GM21723 (cell line): ENCODE measurements at regions not wholly inside any gene's neighbourhood (a gene's known extent, or its start where the extent isn't known, plus 50 kb on each side); places are given as distances from the start of the nearest gene placed in this dataset.
"Not testable (repeated sequence)": the region's sequence is repeated elsewhere in the genome, so short reads cannot be mapped to it uniquely, and the experiment has no call there.

ENCODE experiments used
- ATAC-seq: cut with Tn5 transposase; IDR thresholded peaks from one replicate; pipeline ENCODE4 v1.9.1; 2021; ENCODE audit warnings: mild to moderate bottlenecking, moderate library complexity; ENCODE audit not compliant: unreplicated experiment

DNA sequence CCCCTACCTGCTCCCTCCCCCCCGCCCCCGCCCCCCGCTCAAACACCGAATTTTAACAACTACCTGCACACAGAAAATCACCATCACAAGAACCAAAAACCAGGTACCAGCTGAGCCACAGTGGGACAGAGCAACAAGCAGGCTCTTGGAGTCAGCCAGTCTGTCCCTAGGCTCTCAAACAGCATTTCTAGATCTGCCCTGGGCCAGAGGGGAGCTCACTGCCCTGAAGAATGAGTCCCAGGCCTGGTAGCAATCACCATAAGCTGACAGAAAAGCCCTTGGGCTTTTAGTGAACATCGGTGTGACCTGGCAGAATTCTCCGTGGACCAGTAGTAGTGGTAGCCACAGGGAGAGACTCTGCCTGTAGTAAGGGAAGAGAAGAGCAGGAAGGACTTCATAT lies 58.3 kb downstream of the C11orf87 start:
- ATAC-seq: no peak

DNA sequence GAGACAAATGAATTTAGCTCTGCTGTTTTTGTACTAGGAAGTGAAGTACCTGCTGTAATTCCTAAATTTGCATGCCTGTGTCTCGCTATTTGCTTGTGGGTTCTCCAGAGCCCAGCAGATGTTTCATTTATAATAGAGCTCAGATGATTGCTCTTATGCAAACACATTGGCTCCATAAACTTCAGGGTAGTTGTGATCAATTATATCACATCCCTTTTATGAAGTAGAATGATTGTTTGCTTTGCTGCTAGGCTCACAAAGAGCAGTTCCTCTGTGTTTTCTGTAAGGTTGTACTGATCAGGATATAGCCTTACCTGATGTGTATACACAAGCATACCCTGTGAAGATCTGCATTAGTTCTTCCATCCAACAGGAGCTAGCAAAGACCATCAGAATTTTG lies 64.1 kb downstream of the C11orf87 start:
- no peak for ATAC-seq

DNA sequence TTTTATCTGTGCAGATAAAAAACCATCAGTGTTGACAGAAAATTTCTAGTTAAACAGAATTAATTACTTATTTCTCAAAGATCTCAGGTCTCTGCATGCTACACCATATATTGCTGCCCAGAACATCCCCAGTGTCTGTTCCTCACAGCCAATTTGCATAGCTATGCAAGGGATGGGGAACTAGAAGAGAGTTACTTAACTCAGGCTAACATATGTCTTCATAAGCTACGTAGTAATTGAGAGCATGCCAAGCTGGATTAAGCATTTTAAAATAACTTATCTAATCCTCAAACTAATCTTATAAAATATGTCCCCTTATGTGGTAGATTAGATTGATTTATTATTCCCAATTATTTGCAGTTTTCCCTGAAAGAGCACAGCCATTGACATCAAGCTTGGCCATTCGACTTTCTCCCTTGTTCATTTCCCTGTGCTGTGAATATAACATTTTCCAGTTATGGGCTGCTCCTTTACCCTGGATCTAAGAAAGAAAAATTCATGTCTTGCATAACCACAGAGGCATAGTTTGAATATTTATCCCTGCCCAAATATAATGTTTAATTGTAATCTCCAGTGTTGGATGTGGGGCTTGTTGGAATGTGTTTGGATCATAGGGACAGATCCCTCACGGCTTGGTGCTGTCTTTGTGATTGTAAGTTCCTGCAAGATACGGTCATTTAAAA lies 69.1 kb downstream of the C11orf87 start:
- ATAC-seq: no peak

DNA sequence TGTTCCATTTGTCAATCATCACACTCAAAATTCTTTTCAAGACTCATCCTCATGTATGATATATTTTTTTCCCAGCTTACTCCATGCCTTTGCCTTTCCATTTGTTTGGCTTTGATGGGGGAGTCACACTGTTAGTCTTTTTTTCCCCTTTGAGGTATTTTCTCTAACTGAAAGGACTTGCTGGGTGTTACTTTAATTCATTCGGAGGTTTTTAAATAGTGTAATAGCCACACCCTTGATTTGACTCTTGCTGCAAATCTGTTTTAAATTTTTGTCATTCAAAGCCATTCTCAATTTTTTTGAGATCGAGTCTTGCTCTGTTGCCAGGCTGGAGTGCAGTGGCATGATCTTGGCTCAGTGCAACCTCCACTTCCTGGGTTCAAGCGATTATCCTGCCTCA lies 84.1 kb downstream of the C11orf87 start:
- ATAC-seq: no peak

DNA sequence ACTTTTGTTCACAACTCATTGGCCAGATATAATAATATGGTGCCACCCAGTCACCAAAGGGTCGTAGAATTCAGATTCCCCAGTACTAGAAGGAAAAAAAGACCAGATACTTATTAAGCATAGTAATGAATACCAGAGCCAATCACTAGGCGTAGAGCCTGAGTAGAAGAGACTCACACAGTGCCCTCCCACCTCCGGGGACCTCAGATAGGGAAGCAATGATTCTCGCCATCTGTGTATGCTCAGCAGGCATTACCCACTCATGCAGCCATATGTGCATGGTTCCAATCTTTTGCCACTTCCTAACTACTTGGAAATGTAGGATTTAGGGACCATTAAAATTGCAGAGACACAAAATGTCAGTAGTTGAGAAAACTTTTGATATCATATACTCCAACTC lies 85.3 kb downstream of the C11orf87 start:
- ATAC-seq: no peak

DNA sequence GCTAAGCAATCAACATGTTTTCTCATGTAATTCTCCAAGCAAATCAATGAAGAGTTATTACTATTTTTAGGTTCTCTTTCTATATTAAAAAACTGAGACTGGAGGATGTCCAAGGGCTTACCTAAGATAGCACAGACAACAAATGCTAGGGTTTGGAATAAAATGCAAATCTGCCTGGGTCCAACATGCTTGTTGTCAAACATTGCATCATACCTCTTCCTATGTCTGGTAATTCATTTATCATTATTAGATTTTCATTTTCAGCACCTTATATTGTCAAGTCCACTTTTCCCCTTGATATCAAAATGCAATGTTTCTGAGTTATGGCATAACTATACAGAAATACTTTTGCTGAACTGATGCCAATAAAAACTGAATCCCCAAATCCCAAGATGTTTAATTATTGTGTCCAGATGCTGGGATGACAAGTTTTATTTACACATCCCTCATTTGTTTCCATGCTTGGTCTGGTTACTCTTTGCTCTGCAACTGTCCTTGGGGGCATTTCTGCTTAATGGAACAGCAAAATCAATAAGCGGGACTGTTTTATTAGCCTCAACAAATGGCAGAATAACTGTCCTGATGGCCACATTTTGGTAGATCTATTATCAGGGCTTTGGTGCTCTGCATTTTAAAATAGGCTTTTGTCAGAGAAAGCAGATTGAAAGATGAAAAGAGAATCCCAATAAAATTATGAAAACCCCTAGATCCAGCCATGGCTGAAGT lies 86.0 kb downstream of the C11orf87 start:
- ATAC-seq: no peak

DNA sequence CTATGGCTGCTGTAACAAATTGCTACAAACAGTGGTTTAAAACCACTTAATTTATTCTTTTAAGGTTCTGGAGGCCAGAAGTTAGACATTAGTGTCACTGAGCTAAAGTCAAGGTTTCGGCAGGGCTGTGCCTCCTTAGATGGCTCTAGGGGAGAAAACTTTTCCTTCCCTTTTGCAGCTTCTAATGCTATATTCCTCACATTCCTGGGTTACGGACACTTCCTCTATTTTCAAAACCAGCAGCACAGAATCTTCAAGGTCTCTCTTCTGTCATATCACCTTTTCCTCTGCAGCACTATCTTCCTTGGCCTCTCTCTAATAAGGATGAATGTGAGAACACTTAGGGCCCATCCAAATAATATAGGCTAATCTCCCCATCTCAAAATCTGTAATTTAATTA lies 87.0 kb downstream of the C11orf87 start:
- no peak for ATAC-seq

DNA sequence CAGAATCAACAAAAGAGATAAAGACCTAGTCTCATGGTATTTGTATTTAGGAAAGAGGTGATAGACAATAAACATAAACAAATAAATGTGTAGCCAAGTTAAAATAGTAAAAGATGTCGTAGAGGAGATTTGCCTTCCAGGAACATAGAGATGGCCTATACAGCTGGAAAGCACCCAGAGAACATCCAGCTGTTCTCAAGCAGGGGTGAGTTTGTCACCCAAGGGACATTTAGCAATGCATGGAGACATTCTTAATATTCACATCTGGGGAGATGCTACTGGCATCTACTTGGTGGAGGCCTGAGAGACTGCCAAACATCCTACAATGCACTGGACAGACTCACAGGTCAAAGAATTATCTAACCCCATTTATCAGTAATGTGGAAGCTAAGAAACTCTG lies 88.3 kb downstream of the C11orf87 start:
- no peak for ATAC-seq

DNA sequence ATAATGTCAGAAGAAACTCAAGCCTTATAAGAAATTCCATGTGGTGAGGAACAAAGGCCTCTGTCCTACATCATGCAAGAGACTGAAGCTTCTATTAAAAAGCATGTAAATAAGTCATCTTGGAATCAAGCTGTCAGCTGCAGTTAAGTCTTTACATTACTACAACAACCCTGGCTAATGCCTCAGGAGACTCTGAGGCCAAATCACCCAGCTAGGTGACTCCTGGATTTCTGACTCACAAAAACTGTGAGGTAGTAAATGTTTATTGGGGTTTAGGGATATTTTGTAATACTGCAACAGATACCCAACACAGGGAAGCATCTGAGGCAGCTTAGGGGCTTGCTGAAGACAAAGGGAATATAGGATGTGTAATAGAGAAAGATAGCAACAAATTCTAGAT lies 89.6 kb downstream of the C11orf87 start:
- ATAC-seq: no peak

DNA sequence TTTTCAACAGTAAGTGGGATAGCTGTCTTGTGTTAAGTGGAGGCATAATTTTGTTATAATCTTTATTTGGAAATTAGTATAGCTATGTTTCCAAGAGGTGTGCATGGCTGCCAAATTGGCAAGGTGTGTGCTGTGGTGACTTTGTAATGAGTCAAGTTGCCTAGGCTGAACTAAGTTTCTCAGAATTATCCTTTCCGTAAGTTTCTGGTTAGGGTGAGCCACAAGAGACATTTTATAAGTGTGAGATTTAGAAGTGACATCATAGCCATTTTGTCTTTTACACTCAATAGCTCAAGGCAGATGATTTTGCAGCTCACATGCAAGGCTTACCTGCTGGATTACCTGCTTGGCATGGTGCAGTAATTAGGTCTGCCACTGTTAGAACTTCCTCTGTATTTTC lies 90.3 kb downstream of the C11orf87 start:
- no peak for ATAC-seq

DNA sequence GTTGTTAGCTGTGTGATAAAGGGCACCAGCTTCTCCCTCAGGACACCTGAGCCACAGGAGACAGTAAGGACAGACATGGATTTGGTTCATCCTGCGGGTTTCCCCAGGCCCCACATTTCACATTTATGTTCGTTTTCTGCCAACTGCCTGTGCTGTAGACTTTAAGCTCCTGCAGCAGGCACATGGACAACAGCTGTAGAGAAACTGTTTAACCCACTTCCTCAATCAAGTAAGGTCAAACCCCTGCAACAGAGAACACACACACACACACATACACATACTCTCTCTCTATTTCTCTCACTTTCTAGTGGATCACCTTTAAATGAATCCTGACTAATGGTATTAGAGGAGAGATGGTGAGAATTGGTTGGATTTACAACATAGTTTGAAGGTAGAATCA lies 90.7 kb downstream of the C11orf87 start:
- ATAC-seq: no peak

DNA sequence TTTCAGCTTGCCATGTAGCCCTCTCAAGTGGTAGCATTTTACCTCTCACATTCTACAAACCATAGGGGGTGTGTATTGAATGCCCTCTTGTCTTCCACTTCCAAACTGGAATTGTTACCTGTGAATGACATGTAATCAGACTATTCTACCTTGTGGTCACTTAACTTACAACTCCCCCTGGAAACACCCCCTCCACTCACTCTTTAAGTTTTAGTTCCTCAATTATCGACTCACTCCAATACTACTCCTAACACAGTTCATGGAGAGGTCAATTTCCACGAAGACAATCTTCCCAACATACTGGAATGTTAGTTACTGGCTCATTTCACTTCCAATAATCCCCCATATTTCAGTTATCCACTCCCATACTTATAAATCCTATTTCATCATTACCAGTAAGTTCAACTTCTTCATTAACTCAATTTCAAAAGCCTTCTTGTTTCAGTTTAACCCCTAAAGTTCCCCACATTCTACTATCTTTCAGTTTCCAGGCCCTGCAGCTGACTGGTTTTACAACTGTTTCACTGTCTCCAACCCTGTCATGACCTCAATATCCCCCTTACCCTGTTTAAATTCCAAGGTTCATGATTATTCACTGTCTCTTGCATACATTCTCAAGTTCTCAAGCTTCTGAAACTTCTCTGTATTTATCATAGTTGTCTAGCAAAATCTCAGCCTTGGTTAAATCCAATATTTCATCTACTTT lies 92.5 kb downstream of the C11orf87 start:
- no peak for ATAC-seq

DNA sequence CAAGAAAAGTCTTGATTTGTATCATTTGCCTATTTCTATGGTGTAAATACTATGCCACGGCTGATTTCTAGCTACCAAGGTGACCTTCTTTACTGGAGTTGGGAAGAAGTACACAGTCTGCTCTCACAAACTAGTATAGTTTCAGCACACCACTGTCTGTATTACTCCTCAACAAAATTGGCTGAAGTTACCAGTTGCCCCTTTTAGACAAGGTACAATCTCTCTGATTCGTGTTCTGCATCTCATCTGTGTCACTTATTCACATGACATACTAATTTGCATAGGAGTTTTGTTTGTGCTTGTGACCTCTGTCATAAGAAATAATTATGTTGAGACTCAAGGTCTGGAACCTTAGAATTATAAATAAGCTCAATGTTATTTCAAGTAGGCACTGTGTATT lies 97.3 kb downstream of the C11orf87 start:
- no peak for ATAC-seq

DNA sequence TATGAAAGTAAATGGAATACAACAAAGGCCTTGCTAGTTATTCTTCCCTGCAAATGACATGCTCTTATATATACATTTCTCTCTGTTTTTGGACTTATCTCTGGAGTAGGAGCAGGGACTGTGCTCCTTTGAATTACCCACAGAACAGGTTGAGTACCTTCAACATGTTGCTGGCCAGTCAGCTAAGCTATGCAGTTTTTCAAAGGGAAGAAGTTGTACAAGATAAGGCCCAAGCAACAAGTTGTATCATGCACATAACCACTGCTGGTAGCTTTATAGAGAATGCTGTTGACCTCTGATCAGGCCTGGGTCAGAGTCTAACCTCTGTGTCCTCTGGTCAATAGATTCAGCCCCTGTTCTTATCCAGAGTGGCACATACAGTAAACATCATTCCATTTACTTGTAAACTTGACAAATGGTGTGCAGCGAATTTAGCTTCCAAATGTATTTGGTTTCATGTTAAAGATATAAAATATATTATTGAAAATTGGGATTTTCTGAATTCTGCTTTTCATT lies 99.6 kb downstream of the C11orf87 start:
- no peak for ATAC-seq

DNA sequence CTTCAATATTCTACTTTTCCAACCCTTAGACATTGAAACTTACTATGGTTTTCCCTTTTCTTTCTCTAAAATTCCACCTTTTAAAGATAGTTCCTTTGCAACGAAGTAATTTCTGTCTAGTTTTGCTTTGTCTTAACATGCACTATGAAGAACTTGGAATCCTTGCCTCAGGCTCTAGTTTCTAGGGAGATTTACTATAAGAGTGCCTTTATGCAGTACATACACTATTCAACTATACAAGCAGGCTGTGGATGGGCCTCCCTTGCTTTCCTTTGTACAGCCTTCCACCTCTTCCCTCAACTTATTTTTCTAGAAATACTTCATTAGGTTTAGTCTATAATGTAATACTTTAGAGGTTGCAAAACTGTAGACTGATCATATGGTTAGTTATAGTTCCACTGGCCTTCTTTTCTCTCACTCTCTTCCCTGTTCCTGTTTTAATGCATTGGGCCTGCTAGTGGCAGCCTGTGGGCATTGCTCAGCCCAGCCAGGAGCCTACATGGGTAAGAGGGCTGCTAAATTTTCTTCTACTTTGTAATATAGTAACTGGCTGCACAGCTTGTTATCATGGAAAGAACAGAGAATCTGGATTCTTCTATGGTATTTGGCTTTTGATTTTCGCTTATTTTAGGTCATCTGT lies 100.2 kb downstream of the C11orf87 start:
- no peak for ATAC-seq

DNA sequence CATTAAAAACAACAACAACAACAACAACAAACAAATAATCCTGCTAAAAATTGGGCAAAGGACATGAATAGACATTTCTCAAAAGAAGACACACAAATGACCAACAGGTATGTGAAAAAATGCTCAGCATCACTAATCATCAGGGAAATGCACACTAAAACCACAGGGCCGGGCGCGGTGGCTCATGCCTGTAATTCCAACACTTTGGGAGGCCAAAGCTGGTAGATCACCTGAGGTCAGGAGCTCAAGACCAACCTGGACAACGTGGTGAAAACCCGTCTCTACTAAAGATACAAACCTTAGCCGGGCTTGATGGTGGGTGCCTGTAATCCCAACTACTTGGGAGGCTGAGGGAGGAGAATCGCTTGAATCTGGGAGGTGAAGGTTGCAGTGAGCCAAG lies 103.6 kb downstream of the C11orf87 start:
- not testable (repeated sequence) for ATAC-seq

DNA sequence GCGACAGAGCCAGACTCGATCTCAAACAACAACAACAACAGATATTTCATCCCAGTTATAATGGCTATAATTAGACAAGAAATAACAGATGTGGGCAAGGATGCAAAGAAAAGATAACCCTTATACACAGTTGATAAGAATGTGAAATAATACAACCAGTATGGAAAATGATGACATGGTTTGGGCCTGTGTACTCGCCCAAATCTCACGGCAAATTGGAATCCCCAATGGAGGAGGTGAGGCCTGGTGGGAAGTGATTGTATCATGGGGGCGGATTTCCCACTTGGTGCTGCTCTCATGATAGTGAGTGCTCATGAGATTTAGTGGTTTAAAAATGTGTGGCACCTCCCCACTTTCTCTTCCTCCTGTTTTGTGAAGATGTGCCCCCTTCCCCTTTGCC lies 104.1 kb downstream of the C11orf87 start:
- no peak for ATAC-seq

DNA sequence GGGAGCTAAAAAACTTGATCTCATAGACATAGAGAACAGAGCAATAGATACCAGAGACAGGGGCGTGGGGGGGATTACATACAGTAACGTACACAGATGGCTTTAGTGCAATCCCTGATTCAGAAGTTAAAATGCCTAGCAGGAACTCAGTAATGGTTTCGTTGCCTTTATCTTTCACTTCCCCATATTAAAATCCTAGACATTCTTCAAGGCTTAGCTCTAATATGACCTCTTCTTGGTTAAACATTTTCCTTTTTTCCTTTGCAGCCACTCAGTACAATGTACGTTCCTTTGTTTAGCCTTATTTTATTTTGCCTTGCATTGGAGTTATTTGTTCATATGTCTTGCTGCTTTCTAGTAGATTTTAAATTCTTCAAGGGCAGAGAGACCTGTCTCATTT lies 104.9 kb downstream of the C11orf87 start:
- no peak for ATAC-seq

DNA sequence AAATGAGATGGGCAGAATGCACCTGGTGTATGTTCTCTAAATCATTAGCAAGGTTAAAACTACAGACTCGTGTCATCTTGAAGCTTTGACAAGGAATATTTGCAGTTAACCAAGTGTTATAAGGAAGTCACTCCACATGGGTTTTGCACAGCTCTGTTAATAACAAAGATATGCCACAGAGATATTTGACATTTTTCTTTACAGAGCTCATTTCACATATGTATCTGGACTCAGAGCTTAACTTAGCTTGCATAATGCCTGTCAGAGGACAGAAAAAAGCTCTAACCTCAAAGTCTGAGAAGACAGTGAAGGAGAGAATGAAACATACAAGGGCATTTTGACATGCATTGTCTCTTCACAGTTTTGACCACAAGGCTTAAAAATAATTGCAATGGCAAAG lies 105.5 kb downstream of the C11orf87 start:
- ATAC-seq: no peak

DNA sequence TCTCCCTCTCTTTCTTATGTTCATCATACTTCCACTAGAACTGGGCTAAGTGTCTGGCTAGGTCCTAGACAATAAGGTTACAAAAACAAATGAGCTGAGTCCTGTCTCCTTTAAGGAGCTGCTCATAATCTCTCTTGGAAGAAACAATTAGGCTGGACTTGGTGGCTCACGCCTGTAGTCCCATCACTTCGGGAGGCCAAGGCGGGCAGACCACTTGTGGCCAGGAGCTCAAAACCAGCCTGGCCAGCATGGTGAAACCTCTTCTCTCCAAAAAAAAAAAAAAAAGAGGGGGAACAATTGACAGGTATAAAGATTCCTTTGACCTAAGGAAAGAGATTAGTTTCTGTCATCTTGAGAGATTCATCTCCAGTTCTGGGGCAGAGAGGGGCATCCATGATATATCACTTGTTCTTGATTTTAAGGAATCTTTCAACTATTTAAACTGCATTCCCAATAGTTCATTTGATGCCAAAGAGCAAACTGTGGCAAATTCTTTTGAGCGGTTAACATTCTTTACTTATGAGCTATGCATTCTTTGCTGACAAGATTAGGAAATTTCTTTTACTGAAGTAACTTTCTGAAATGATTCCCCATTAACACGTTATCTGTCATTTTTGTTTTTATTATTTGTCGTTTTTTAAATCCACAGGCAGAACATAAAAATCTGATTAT lies 125.5 kb downstream of the C11orf87 start:
- ATAC-seq: no peak

DNA sequence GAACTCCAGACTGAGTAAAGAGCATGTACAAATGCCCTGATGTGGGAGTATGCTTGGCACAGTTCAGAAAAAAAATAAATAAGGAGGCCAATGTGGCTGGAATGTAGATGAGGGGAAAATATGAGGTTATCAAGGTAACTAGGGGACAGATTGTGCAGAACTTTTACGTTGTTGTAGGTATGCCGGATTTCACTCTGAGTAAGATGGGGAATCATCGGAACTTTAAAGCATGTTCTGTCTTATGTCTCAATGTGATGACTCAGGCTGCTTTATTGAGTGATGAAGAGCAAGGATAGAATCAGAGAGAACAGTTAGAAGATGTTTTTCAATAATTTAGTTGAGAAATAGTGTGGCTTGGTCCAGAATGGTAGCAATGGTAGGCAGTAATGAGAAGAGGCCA lies 130.4 kb downstream of the C11orf87 start:
- ATAC-seq: no peak
